ENCODE measurements at regions not wholly inside any gene's neighbourhood (a gene's known extent, or its start where the extent isn't known, plus 50 kb on each side); places are given as distances from the start of the nearest gene placed in this dataset.

- TF ChIP-seq ZZZ3 (IDR thresholded peaks at IDR 0.05; ENCODE audit: control insufficient read depth, insufficient read length, low read depth) (no peak), POLR2AphosphoS5 (IDR thresholded peaks at IDR 0.05; ENCODE audit: low read length) (no peak), CTCF (IDR thresholded peaks at IDR 0.05 in 2 of 3, conservative IDR thresholded peaks at IDR 0.05 in 1 of 3; ENCODE audit: control insufficient read depth in 2 of 3, extremely low read depth in 1 of 3, insufficient read depth in 1 of 3, low read depth in 3 of 3, low read length in 3 of 3) (no peak), ZNF384 (IDR thresholded peaks at IDR 0.05; ENCODE audit: borderline replicate concordance, low read depth, low read length) (no peak), MAX (IDR thresholded peaks at IDR 0.05; ENCODE audit: low read depth, low read length) (no peak), FOXK2 (IDR thresholded peaks at IDR 0.05) (no peak), SRF (IDR thresholded peaks at IDR 0.05; ENCODE audit: low read depth in 2 of 2, low read length in 2 of 2) (no peak), REST (IDR thresholded peaks at IDR 0.05; ENCODE audit: low read depth, low read length) (no peak), BCLAF1 (IDR thresholded peaks at IDR 0.05) (no peak), SMC3 (IDR thresholded peaks at IDR 0.05; ENCODE audit: borderline replicate concordance, low read length) (no peak), RELA (IDR thresholded peaks at IDR 0.05; ENCODE audit: borderline replicate concordance, partially characterized antibody) (no peak)
Observed at GRCh38 chr1:191729742-191730141, 428.5 kb upstream of the RGS18 start.

All from GM12878 (cell line).